ENCODE measurements at regions not wholly inside any gene's neighbourhood (a gene's known extent, or its start where the extent isn't known, plus 50 kb on each side); places are given as distances from the start of the nearest gene placed in this dataset.
"Not testable (repeated sequence)": the region's sequence is repeated elsewhere in the genome, so short reads cannot be mapped to it uniquely, and the experiment has no call there.

GRCh38 chr5:119745976-119746375 is 116.6 kb downstream of the FAM170A start:
- no peaks in the 10 kb centered on the region for H3K27me3 Mint-ChIP-seq (ENCODE audit: unreplicated experiment)
- no peak for DNase-seq (ENCODE audit: extremely low spot score, unreplicated experiment)
- peaks cover 3% of the 10 kb centered on the region for H3K9me3 Mint-ChIP-seq (ENCODE audit: unreplicated experiment)
- no peak overlapping the region for H3K27ac Mint-ChIP-seq (ENCODE audit: unreplicated experiment)
- H3K4me3 Mint-ChIP-seq (ENCODE audit: unreplicated experiment): no peak overlapping the region
- no peaks in the 10 kb centered on the region for H3K4me1 Mint-ChIP-seq (ENCODE audit: unreplicated experiment)
- no peak for TF ChIP-seq CTCF (IDR thresholded peaks at IDR 0.05)
- no peaks in the 10 kb centered on the region for H3K36me3 Mint-ChIP-seq (ENCODE audit: unreplicated experiment)

- Mint-ChIP-seq H3K27me3 (ENCODE audit: unreplicated experiment) (no peaks in the 10 kb centered on the region), H3K4me3 (ENCODE audit: unreplicated experiment) (no peak overlapping the region), H3K27ac (ENCODE audit: unreplicated experiment) (no peak overlapping the region), H3K36me3 (ENCODE audit: unreplicated experiment) (no peaks in the 10 kb centered on the region), H3K4me1 (ENCODE audit: unreplicated experiment) (no peaks in the 10 kb centered on the region), H3K9me3 (ENCODE audit: unreplicated experiment) (peaks cover 3% of the 10 kb centered on the region)
- no peak for TF ChIP-seq CTCF (IDR thresholded peaks at IDR 0.05)
- no peak for DNase-seq (ENCODE audit: extremely low spot score, unreplicated experiment)
Measured at GRCh38 chr5:119746984-119747383, 117.6 kb downstream of the FAM170A start.

- H3K27ac Mint-ChIP-seq (ENCODE audit: unreplicated experiment): no peak overlapping the region
- H3K4me1 Mint-ChIP-seq (ENCODE audit: unreplicated experiment): no peaks in the 10 kb centered on the region
- H3K27me3 Mint-ChIP-seq (ENCODE audit: unreplicated experiment): no peaks in the 10 kb centered on the region
- no peak for DNase-seq (ENCODE audit: extremely low spot score, unreplicated experiment)
- H3K4me3 Mint-ChIP-seq (ENCODE audit: unreplicated experiment): no peak overlapping the region
- no peaks in the 10 kb centered on the region for H3K36me3 Mint-ChIP-seq (ENCODE audit: unreplicated experiment)
- no peak for TF ChIP-seq CTCF (IDR thresholded peaks at IDR 0.05)
- no peaks in the 10 kb centered on the region for H3K9me3 Mint-ChIP-seq (ENCODE audit: unreplicated experiment)
Measured at GRCh38 chr5:119750887-119751733, 121.8 kb downstream of the FAM170A start.

GRCh38 chr5:119751734-119752094 is 122.4 kb downstream of the FAM170A start:
- H3K36me3 Mint-ChIP-seq (ENCODE audit: unreplicated experiment): no peaks in the 10 kb centered on the region
- DNase-seq (ENCODE audit: extremely low spot score, unreplicated experiment): no peak
- no peaks in the 10 kb centered on the region for H3K9me3 Mint-ChIP-seq (ENCODE audit: unreplicated experiment)
- no peak overlapping the region for H3K4me3 Mint-ChIP-seq (ENCODE audit: unreplicated experiment)
- no peak overlapping the region for H3K27ac Mint-ChIP-seq (ENCODE audit: unreplicated experiment)
- H3K27me3 Mint-ChIP-seq (ENCODE audit: unreplicated experiment): no peaks in the 10 kb centered on the region
- TF ChIP-seq CTCF (IDR thresholded peaks at IDR 0.05): no peak
- no peaks in the 10 kb centered on the region for H3K4me1 Mint-ChIP-seq (ENCODE audit: unreplicated experiment)

- DNase-seq (ENCODE audit: extremely low spot score, unreplicated experiment): no peak
- Mint-ChIP-seq H3K27me3 (ENCODE audit: unreplicated experiment) (no peaks in the 10 kb centered on the region), H3K4me3 (ENCODE audit: unreplicated experiment) (no peak overlapping the region), H3K9me3 (ENCODE audit: unreplicated experiment) (no peaks in the 10 kb centered on the region), H3K4me1 (ENCODE audit: unreplicated experiment) (no peaks in the 10 kb centered on the region), H3K27ac (ENCODE audit: unreplicated experiment) (no peak overlapping the region), H3K36me3 (ENCODE audit: unreplicated experiment) (no peaks in the 10 kb centered on the region)
- no peak for TF ChIP-seq CTCF (IDR thresholded peaks at IDR 0.05)
Measured at GRCh38 chr5:119752921-119753886, 123.8 kb downstream of the FAM170A start.

- H3K4me3 Mint-ChIP-seq (ENCODE audit: unreplicated experiment); H3K27me3 Mint-ChIP-seq (ENCODE audit: unreplicated experiment); H3K27ac Mint-ChIP-seq (ENCODE audit: unreplicated experiment); H3K36me3 Mint-ChIP-seq (ENCODE audit: unreplicated experiment); DNase-seq (ENCODE audit: extremely low spot score, unreplicated experiment); H3K9me3 Mint-ChIP-seq (ENCODE audit: unreplicated experiment); H3K4me1 Mint-ChIP-seq (ENCODE audit: unreplicated experiment): not testable (repeated sequence)
Measured at GRCh38 chr5:119754825-119755224, 125.5 kb downstream of the FAM170A start.

Data from osteocyte (in vitro differentiated cells).